GM12891 (cell line): ENCODE measurements at regions not wholly inside any gene's neighbourhood (a gene's known extent, or its start where the extent isn't known, plus 50 kb on each side); places are given as distances from the start of the nearest gene placed in this dataset.

ENCODE experiments used
- POLR2A ChIP-seq: IDR thresholded peaks from 2 replicates; pipeline ENCODE4 v1.6.1; 2011; ENCODE audit warnings: low read depth, low read length, control low read depth
- POLR2AphosphoS5 ChIP-seq: IDR thresholded peaks from 2 replicates; pipeline ENCODE4 v1.6.1; 2011; ENCODE audit warnings: low read depth, low read length, control low read depth

- TF ChIP-seq POLR2AphosphoS5 = no peak
- no peak for TF ChIP-seq POLR2A
Observed at GRCh38 chr5:3825531-3826451, 230.2 kb downstream of the IRX1 start.
